IMR-90 (cell line): ENCODE measurements at regions not wholly inside any gene's neighbourhood (a gene's known extent, or its start where the extent isn't known, plus 50 kb on each side); places are given as distances from the start of the nearest gene placed in this dataset.

Experiments
- ATAC-seq: fragments of 200-7000 bp; cut with Tn5 transposase; 2 replicates; pipeline ENCODE4 v1.9.1; 2020; ENCODE audit warnings: low read depth, mild to moderate bottlenecking, moderate library complexity
- BruUV-seq: library from RNA; stranded (reverse); fragments of 400-500 nt; replicated peaks from 2 replicates; lab custom pipeline; 2021; lab: Mats Ljungman, UMichigan
- CTCF ChIA-PET: fragments of 300-600 bp; formaldehyde crosslinking; extraction: SDS; loops from one replicate; lab custom pipeline; 2021; ENCODE audit warnings: antibody characterized with exemption; lab: Yijun Ruan, JAX
- POLR2A ChIA-PET: fragments of 300-600 bp; sonication (Branson Sonifier 250); formaldehyde crosslinking; loops from one replicate; lab custom pipeline; 2022; ENCODE audit warnings: antibody characterized with exemption; ENCODE audit not compliant: unreplicated experiment; lab: Charles Lee
- DNase-seq: peaks from one replicate; pipeline ENCODE4 v3.0.0; 2013
- H2AFZ ChIP-seq: replicated peaks from 2 replicates; pipeline ENCODE3; 2013; ENCODE audit warnings: low read length, mild to moderate bottlenecking; ENCODE audit not compliant: poor library complexity
- H2AK5ac ChIP-seq: 2 replicates; pipeline ENCODE4 v1.6.1; 2013; ENCODE audit warnings: low read depth, low read length, inconsistent platforms
- H2AK9ac ChIP-seq: replicated peaks from 2 replicates; pipeline ENCODE3; 2013; ENCODE audit warnings: mild to moderate bottlenecking, low read depth, low read length, moderate library complexity; ENCODE audit not compliant: poor library complexity
- H2BK120ac ChIP-seq: 2 replicates; pipeline ENCODE4 v1.6.1; 2013; ENCODE audit warnings: low read depth, low read length, inconsistent platforms
- H2BK15ac ChIP-seq: 3 replicates; pipeline ENCODE4 v1.6.1; 2013; ENCODE audit warnings: low read depth, low read length, inconsistent platforms
- H2BK20ac ChIP-seq: 2 replicates; pipeline ENCODE4 v1.6.1; 2013; ENCODE audit warnings: low read depth, mild to moderate bottlenecking, inconsistent platforms, low read length, moderate library complexity
- H2BK5ac ChIP-seq: 2 replicates; pipeline ENCODE4 v1.6.1; 2013; ENCODE audit warnings: mild to moderate bottlenecking, low read depth, low read length, inconsistent platforms; ENCODE audit not compliant: poor library complexity, severe bottlenecking
- H3K14ac ChIP-seq: replicated peaks from 2 replicates; pipeline ENCODE4 v1.6.1; 2013; ENCODE audit warnings: low read depth, low read length, inconsistent platforms
- H3K18ac ChIP-seq: 2 replicates; pipeline ENCODE4 v1.6.1; 2013; ENCODE audit warnings: low read depth, low read length, control low read depth
- H3K23ac ChIP-seq: 2 replicates; pipeline ENCODE4 v1.6.1; 2013; ENCODE audit warnings: low read depth, low read length, inconsistent platforms
- H3K27ac ChIP-seq: 2 replicates; pipeline ENCODE4 v1.5.1; 2013; ENCODE audit warnings: mild to moderate bottlenecking, control low read depth, low read length; ENCODE audit not compliant: insufficient read depth
- H3K27me3 ChIP-seq: 2 replicates; pipeline ENCODE4 v1.6.1; 2013; ENCODE audit warnings: low read length; ENCODE audit not compliant: control insufficient read depth, insufficient read depth
- H3K36me3 ChIP-seq: 2 replicates; pipeline ENCODE4 v1.6.1; 2013; ENCODE audit warnings: low read length, mixed read lengths; ENCODE audit not compliant: control insufficient read depth, insufficient read depth
- H3K4ac ChIP-seq: 2 replicates; pipeline ENCODE4 v1.6.1; 2013; ENCODE audit warnings: low read depth, low read length, inconsistent platforms
- H3K4me1 ChIP-seq: 2 replicates; pipeline ENCODE4 v1.6.1; 2013; ENCODE audit warnings: low read length, mixed read lengths; ENCODE audit not compliant: control insufficient read depth, insufficient read depth
- H3K4me2 ChIP-seq: 2 replicates; pipeline ENCODE4 v1.6.1; 2013; ENCODE audit warnings: low read depth, mild to moderate bottlenecking, control low read depth, low read length, moderate library complexity
- H3K4me3 ChIP-seq: 2 replicates; pipeline ENCODE4 v1.5.1; 2013; ENCODE audit warnings: low read depth, mild to moderate bottlenecking, control low read depth, low read length, moderate library complexity; ENCODE audit not compliant: insufficient read depth
- H3K56ac ChIP-seq: 2 replicates; pipeline ENCODE4 v1.6.1; 2013; ENCODE audit warnings: low read length, inconsistent platforms; ENCODE audit not compliant: insufficient read depth; ENCODE audit errors: extremely low read depth
- H3K79me1 ChIP-seq, 2 experiments: 2 replicates each; pipeline ENCODE4 v1.6.1; 2013; ENCODE audit warnings: low read length in 2 of 2, inconsistent platforms in 1 of 2, low read depth in 1 of 2
- H3K9ac ChIP-seq: 2 replicates; pipeline ENCODE4 v1.6.1; 2013; ENCODE audit warnings: low read depth, low read length, control low read depth
- H3K9me1 ChIP-seq: 2 replicates; pipeline ENCODE4 v1.6.1; 2013; ENCODE audit warnings: low read length, inconsistent platforms; ENCODE audit not compliant: insufficient read depth
- H3K9me3 ChIP-seq: 2 replicates; pipeline ENCODE4 v1.6.1; 2013; ENCODE audit warnings: low read length; ENCODE audit not compliant: control insufficient read depth, insufficient read depth
- H4K20me1 ChIP-seq: 2 replicates; pipeline ENCODE4 v1.6.1; 2013; ENCODE audit warnings: low read length, inconsistent platforms; ENCODE audit not compliant: insufficient read depth
- H4K5ac ChIP-seq: 2 replicates; pipeline ENCODE4 v1.6.1; 2013; ENCODE audit warnings: mild to moderate bottlenecking, low read depth, low read length, control low read depth
- H4K8ac ChIP-seq, 2 experiments: 2 replicates each; pipeline ENCODE4 v1.6.1; 2013; ENCODE audit warnings: low read depth in 2 of 2, low read length in 2 of 2, control low read depth in 1 of 2, inconsistent platforms in 1 of 2
- H4K91ac ChIP-seq: 2 replicates; pipeline ENCODE4 v1.6.1; 2013; ENCODE audit warnings: low read depth, low read length, inconsistent platforms; ENCODE audit not compliant: insufficient read depth
- USF2 ChIP-seq: fragments of 150-350 bp; IDR thresholded peaks from 2 replicates; pipeline ENCODE4 v1.6.1; 2017; ENCODE audit warnings: mild to moderate bottlenecking, antibody characterized with exemption, low read length, low read depth
- WGBS, 2 experiments: methylation state at CpG; one replicate each; pipeline versions ENCODE4 v1.1.5 to v1.1.7; 2013; ENCODE audit warnings: missing lambda C conversion rate in 2 of 2; ENCODE audit not compliant: insufficient read length in 1 of 2; ENCODE audit errors: extremely low coverage in 2 of 2; 5-methylcytosine and 5-hydroxymethylcytosine counted together
- dilution Hi-C: fragments of 300-500 bp; cut with HindIII; formaldehyde crosslinking; loops from one replicate; pipeline ENCODE4 v1.14.3; 2018; ENCODE audit warnings: low sequenced_read_pairs; ENCODE audit not compliant: unreplicated experiment
- in situ Hi-C: fragments of 300-500 bp; cut with MboI; formaldehyde crosslinking; loops from 3 replicates; pipeline ENCODE4 v1.14.3; 2019; ENCODE audit warnings: low sequenced_read_pairs, inconsistent platforms, mixed read lengths
- intact Hi-C: fragments of 100-400 bp; cut with micrococcal nuclease; formaldehyde crosslinking; loops from 2 replicates; pipeline ENCODE4 v1.10.0; 2022

- Histone ChIP-seq H2AK5ac (no peak overlapping the region), H2BK15ac (no peak overlapping the region), H3K4me2 (no peak overlapping the region), H2AK9ac (no peak overlapping the region), H3K36me3 (no peaks in the 10 kb centered on the region), H4K5ac (no peak overlapping the region), H4K91ac (no peak overlapping the region), H2BK120ac (no peak overlapping the region), H3K23ac (no peak overlapping the region), H3K14ac (no peak overlapping the region), H2BK20ac (no peak overlapping the region), H3K9me3 (no peaks in the 10 kb centered on the region), H3K4ac (no peak overlapping the region), H2AFZ (no peak overlapping the region), H3K9me1 (no peaks in the 10 kb centered on the region), H4K20me1 (no peaks in the 10 kb centered on the region), H3K27ac (no peak overlapping the region), H2BK5ac (no peak overlapping the region), H4K8ac (no peak overlapping the region), H3K4me1 (no peaks in the 10 kb centered on the region), H3K56ac (no peak overlapping the region), H3K18ac (no peak overlapping the region), H3K27me3 (no peaks in the 10 kb centered on the region), H3K4me3 (no peak overlapping the region), H3K9ac (no peak overlapping the region), H3K79me1 (no peaks in the 10 kb centered on the region)
- no CpG with 5 or more reads among the region's 1 CpG for WGBS, 2 experiments
- intact Hi-C loops (no loop called here), dilution Hi-C loops (no loop called here), in situ Hi-C loops (no loop called here)
- ATAC-seq (no peak), DNase-seq (no peak)
- no TSS peak for BruUV-seq
- ChIA-PET POLR2A (no interaction called here), CTCF (no interaction called here)
- no peak for TF ChIP-seq USF2
Observed at GRCh38 chr12:85440271-85440670, 160.3 kb downstream of the ALX1 start.
